ENCODE measurements at regions not wholly inside any gene's neighbourhood (a gene's known extent, or its start where the extent isn't known, plus 50 kb on each side); places are given as distances from the start of the nearest gene placed in this dataset.
A peak's percentile ranks its signal among the peaks of the same experiment; 100 is the strongest.

GRCh38 chr2:181394741-181395437, 62.3 kb upstream of the ITGA4 start:
- peak overlapping the region; percentile 27 for H3K4me3 ChIP-seq (ENCODE audit: low read depth, low read length)
- H3K4me1 ChIP-seq (ENCODE audit: control insufficient read depth, insufficient read depth, low read length, poor library complexity, severe bottlenecking), result peaks cover 8% of the 10 kb centered on the region
- H3K36me3 Mint-ChIP-seq, result no peaks in the 10 kb centered on the region
- H3K4me3 Mint-ChIP-seq, result peak overlapping the region; percentile 3 to 39 (median 6)
- H3K36me3 ChIP-seq (ENCODE audit: control insufficient read depth, insufficient read depth, low read length), result no peaks in the 10 kb centered on the region
- H3K27me3 Mint-ChIP-seq, result peaks cover 4% of the 10 kb centered on the region
- no peaks in the 10 kb centered on the region for H3K27me3 ChIP-seq (ENCODE audit: control insufficient read depth, insufficient read depth, low read length)
- ATAC-seq (ENCODE audit: low read depth in 2 of 2), result peak; percentile 41 to 52
- H3K9me3 ChIP-seq (ENCODE audit: control insufficient read depth in 2 of 2, low read length in 2 of 2), result no peaks in the 10 kb centered on the region
- peaks cover 13 to 24% (median 19%) of the 10 kb centered on the region in 4 donors for H3K4me1 Mint-ChIP-seq
- peak overlapping the region in 2 of 3 donors; percentile 2 to 93 for H3K27ac Mint-ChIP-seq
- peak overlapping the region; percentile 52 for H3K27ac ChIP-seq (ENCODE audit: insufficient read depth, low read length, poor library complexity, severe bottlenecking)
- peak in 1 of 3 donors; percentile 35 for DNase-seq
- no peaks in the 10 kb centered on the region for H3K9me3 Mint-ChIP-seq

- H3K9me3 Mint-ChIP-seq, result no peaks in the 10 kb centered on the region
- H3K4me3 Mint-ChIP-seq, result peak overlapping the region in 1 of 4 donors; percentile 6
- Histone ChIP-seq H3K27me3 (ENCODE audit: control insufficient read depth, insufficient read depth, low read length) (no peaks in the 10 kb centered on the region), H3K4me1 (ENCODE audit: control insufficient read depth, insufficient read depth, low read length, poor library complexity, severe bottlenecking) (peaks cover 8% of the 10 kb centered on the region), H3K4me3 (ENCODE audit: low read depth, low read length) (no peak overlapping the region), H3K27ac (ENCODE audit: insufficient read depth, low read length, poor library complexity, severe bottlenecking) (no peak overlapping the region), H3K36me3 (ENCODE audit: control insufficient read depth, insufficient read depth, low read length) (no peaks in the 10 kb centered on the region), H3K9me3 (ENCODE audit: control insufficient read depth in 2 of 2, low read length in 2 of 2) (no peaks in the 10 kb centered on the region)
- H3K27ac Mint-ChIP-seq, result peak overlapping the region in 1 of 3 donors; percentile 52
- DNase-seq (no peak), ATAC-seq (ENCODE audit: low read depth in 2 of 2) (no peak)
- peaks cover 13 to 24% (median 19%) of the 10 kb centered on the region in 4 donors for H3K4me1 Mint-ChIP-seq
- H3K36me3 Mint-ChIP-seq, result no peaks in the 10 kb centered on the region
- H3K27me3 Mint-ChIP-seq, result peaks cover 4% of the 10 kb centered on the region
Observed at GRCh38 chr2:181395851-181396250, 61.3 kb upstream of the ITGA4 start.

- no peaks in the 10 kb centered on the region for H3K9me3 ChIP-seq (ENCODE audit: control insufficient read depth in 2 of 2, low read length in 2 of 2)
- H3K4me3 Mint-ChIP-seq, result no peak overlapping the region
- H3K9me3 Mint-ChIP-seq, result no peaks in the 10 kb centered on the region
- H3K27me3 ChIP-seq (ENCODE audit: control insufficient read depth, insufficient read depth, low read length), result no peaks in the 10 kb centered on the region
- ATAC-seq (ENCODE audit: low read depth in 2 of 2) (no peak), DNase-seq (no peak)
- no peaks in the 10 kb centered on the region for H3K36me3 Mint-ChIP-seq
- H3K4me1 Mint-ChIP-seq, result peaks cover 13 to 24% (median 19%) of the 10 kb centered on the region in 4 donors
- no peak overlapping the region for H3K27ac ChIP-seq (ENCODE audit: insufficient read depth, low read length, poor library complexity, severe bottlenecking)
- H3K27ac Mint-ChIP-seq, result peak overlapping the region in 1 of 3 donors; percentile 69
- peaks cover 4% of the 10 kb centered on the region for H3K27me3 Mint-ChIP-seq
- H3K4me3 ChIP-seq (ENCODE audit: low read depth, low read length), result no peak overlapping the region
- H3K36me3 ChIP-seq (ENCODE audit: control insufficient read depth, insufficient read depth, low read length), result no peaks in the 10 kb centered on the region
- H3K4me1 ChIP-seq (ENCODE audit: control insufficient read depth, insufficient read depth, low read length, poor library complexity, severe bottlenecking), result peaks cover 8% of the 10 kb centered on the region
Observed at GRCh38 chr2:181396256-181397123, 60.7 kb upstream of the ITGA4 start.

GRCh38 chr2:181397331-181397730, 59.9 kb upstream of the ITGA4 start:
- H3K4me1 Mint-ChIP-seq, result peaks cover 13 to 24% (median 21%) of the 10 kb centered on the region in 4 donors
- Histone ChIP-seq H3K27me3 (ENCODE audit: control insufficient read depth, insufficient read depth, low read length) (no peaks in the 10 kb centered on the region), H3K4me3 (ENCODE audit: low read depth, low read length) (no peak overlapping the region), H3K4me1 (ENCODE audit: control insufficient read depth, insufficient read depth, low read length, poor library complexity, severe bottlenecking) (peaks cover 8% of the 10 kb centered on the region), H3K9me3 (ENCODE audit: control insufficient read depth in 2 of 2, low read length in 2 of 2) (no peaks in the 10 kb centered on the region), H3K27ac (ENCODE audit: insufficient read depth, low read length, poor library complexity, severe bottlenecking) (no peak overlapping the region), H3K36me3 (ENCODE audit: control insufficient read depth, insufficient read depth, low read length) (no peaks in the 10 kb centered on the region)
- peaks cover 4% of the 10 kb centered on the region for H3K27me3 Mint-ChIP-seq
- DNase-seq (no peak), ATAC-seq (ENCODE audit: low read depth in 2 of 2) (no peak)
- no peaks in the 10 kb centered on the region for H3K36me3 Mint-ChIP-seq
- peaks cover 0 to 2% (median 0%) of the 10 kb centered on the region in 7 donors for H3K9me3 Mint-ChIP-seq
- H3K4me3 Mint-ChIP-seq, result no peak overlapping the region
- peak overlapping the region in 1 of 3 donors; percentile 29 for H3K27ac Mint-ChIP-seq

GRCh38 chr2:181398000-181398399, 59.2 kb upstream of the ITGA4 start:
- peaks cover 0 to 2% (median 0%) of the 10 kb centered on the region in 7 donors for H3K9me3 Mint-ChIP-seq
- Histone ChIP-seq H3K27ac (ENCODE audit: insufficient read depth, low read length, poor library complexity, severe bottlenecking) (no peak overlapping the region), H3K4me1 (ENCODE audit: control insufficient read depth, insufficient read depth, low read length, poor library complexity, severe bottlenecking) (peaks cover 8% of the 10 kb centered on the region), H3K9me3 (ENCODE audit: control insufficient read depth in 2 of 2, low read length in 2 of 2) (no peaks in the 10 kb centered on the region), H3K4me3 (ENCODE audit: low read depth, low read length) (no peak overlapping the region), H3K36me3 (ENCODE audit: control insufficient read depth, insufficient read depth, low read length) (no peaks in the 10 kb centered on the region), H3K27me3 (ENCODE audit: control insufficient read depth, insufficient read depth, low read length) (no peaks in the 10 kb centered on the region)
- H3K27ac Mint-ChIP-seq, result no peak overlapping the region
- no peaks in the 10 kb centered on the region for H3K36me3 Mint-ChIP-seq
- ATAC-seq (ENCODE audit: low read depth in 2 of 2), result no peak
- DNase-seq, result no peak
- no peak overlapping the region for H3K4me3 Mint-ChIP-seq
- H3K4me1 Mint-ChIP-seq, result peaks cover 13 to 24% (median 21%) of the 10 kb centered on the region in 4 donors
- peaks cover 4% of the 10 kb centered on the region for H3K27me3 Mint-ChIP-seq

- no peak overlapping the region for H3K27ac Mint-ChIP-seq
- Histone ChIP-seq H3K4me1 (ENCODE audit: control insufficient read depth, insufficient read depth, low read length, poor library complexity, severe bottlenecking) (peaks cover 3% of the 10 kb centered on the region), H3K27me3 (ENCODE audit: control insufficient read depth, insufficient read depth, low read length) (no peaks in the 10 kb centered on the region), H3K9me3 (ENCODE audit: control insufficient read depth in 2 of 2, low read length in 2 of 2) (no peaks in the 10 kb centered on the region), H3K36me3 (ENCODE audit: control insufficient read depth, insufficient read depth, low read length) (no peaks in the 10 kb centered on the region), H3K4me3 (ENCODE audit: low read depth, low read length) (no peak overlapping the region), H3K27ac (ENCODE audit: insufficient read depth, low read length, poor library complexity, severe bottlenecking) (no peak overlapping the region)
- H3K36me3 Mint-ChIP-seq, result no peaks in the 10 kb centered on the region
- peaks cover 0 to 2% (median 0%) of the 10 kb centered on the region in 7 donors for H3K9me3 Mint-ChIP-seq
- H3K4me1 Mint-ChIP-seq, result peaks cover 8 to 22% (median 14%) of the 10 kb centered on the region in 4 donors
- no peak overlapping the region for H3K4me3 Mint-ChIP-seq
- ATAC-seq (ENCODE audit: low read depth in 2 of 2), result no peak
- peaks cover 4% of the 10 kb centered on the region for H3K27me3 Mint-ChIP-seq
- no peak for DNase-seq
Observed at GRCh38 chr2:181399027-181399426, 58.2 kb upstream of the ITGA4 start.

- Mint-ChIP-seq H3K27ac (no peak overlapping the region), H3K4me3 (no peak overlapping the region), H3K4me1 (peaks cover 0 to 9% (median 6%) of the 10 kb centered on the region in 4 donors)
Observed at GRCh38 chr2:181404472-181404871, 52.7 kb upstream of the ITGA4 start.

More at GRCh38 chr2:181404472-181404871, 52.7 kb upstream of the ITGA4 start:
- Mint-ChIP-seq H3K36me3 (peaks cover 10% of the 10 kb centered on the region), H3K9me3 (peaks cover 0 to 2% (median 0%) of the 10 kb centered on the region in 7 donors), H3K27me3 (no peaks in the 10 kb centered on the region)
- no peak for DNase-seq
- no peak overlapping the region for H3K4me3 ChIP-seq (ENCODE audit: low read depth, low read length)
- no peak for ATAC-seq (ENCODE audit: low read depth in 2 of 2)
- no peaks in the 10 kb centered on the region for H3K27me3 ChIP-seq (ENCODE audit: control insufficient read depth, insufficient read depth, low read length)
- no peak overlapping the region for H3K27ac ChIP-seq (ENCODE audit: insufficient read depth, low read length, poor library complexity, severe bottlenecking)
- no peaks in the 10 kb centered on the region for H3K4me1 ChIP-seq (ENCODE audit: control insufficient read depth, insufficient read depth, low read length, poor library complexity, severe bottlenecking)
- H3K9me3 ChIP-seq (ENCODE audit: control insufficient read depth in 2 of 2, low read length in 2 of 2), result peaks cover 0 to 1% of the 10 kb centered on the region in 2 experiments
- H3K36me3 ChIP-seq (ENCODE audit: control insufficient read depth, insufficient read depth, low read length), result no peaks in the 10 kb centered on the region
